ENCODE measurements at regions not wholly inside any gene's neighbourhood (a gene's known extent, or its start where the extent isn't known, plus 50 kb on each side); places are given as distances from the start of the nearest gene placed in this dataset.

DNA sequence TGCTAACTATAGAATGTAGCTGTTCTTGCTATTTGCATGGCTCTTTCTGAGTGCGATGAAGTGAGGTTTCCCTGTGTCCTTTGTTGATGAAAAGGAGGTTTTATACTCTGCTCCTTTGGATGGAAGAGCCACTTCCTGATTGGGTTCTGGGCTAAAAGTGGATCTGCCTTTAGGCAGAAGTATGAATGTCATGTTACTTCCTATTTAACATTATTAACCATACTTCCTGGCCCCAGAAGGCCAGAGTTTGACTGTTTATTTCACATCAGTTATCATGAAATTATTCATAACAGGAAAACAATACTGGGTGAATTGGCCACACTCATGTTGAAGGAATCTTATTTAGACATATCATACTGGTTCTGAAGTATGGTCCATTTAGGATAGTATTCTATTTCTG, 386.2 kb downstream of the PCDH7 start:
- DNase-seq (ENCODE audit: low read depth) = no peak

- no peak for DNase-seq (ENCODE audit: low read depth)
Measured at GRCh38 chr4:31107362-31107761, 387.2 kb downstream of the PCDH7 start.

DNA sequence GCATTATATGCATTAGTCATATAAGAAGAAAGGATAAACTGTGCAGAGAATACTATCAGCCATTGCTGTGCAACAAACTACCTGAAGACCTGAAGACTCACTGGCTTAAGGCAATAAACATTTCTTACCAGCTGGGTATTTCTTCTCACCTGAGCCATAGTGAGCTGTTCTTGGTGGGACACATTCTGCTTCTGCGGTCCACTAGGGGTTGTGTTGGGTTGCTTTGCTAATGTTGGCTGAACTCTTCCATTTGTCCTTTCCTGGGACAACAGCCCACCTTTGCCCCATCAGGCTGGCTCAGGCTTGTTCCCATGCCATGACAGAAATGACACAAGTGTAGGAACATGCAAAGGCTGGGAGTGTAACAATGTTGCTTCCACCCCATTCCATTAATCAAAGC, 388.6 kb downstream of the PCDH7 start:
- DNase-seq (ENCODE audit: low read depth) = no peak

DNA sequence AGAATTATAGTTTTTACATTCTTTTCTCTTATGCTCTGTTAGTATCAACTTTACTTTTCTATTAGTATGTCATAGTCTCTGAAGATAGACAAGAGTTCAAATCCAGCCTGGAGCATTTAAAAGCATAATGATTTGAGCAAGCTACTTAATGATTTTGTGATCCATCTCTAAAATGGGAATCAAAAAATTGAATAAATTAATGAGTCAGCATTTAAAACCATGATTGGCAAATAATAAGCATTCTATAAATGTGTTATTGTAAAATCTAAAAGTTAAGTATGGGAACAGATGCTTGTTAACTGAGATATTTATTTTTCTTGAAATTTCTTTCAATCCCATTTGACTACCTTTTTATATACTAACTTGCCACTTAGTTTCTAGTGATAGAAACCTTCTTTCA, 391.6 kb downstream of the PCDH7 start:
- no peak for DNase-seq (ENCODE audit: low read depth)

DNA sequence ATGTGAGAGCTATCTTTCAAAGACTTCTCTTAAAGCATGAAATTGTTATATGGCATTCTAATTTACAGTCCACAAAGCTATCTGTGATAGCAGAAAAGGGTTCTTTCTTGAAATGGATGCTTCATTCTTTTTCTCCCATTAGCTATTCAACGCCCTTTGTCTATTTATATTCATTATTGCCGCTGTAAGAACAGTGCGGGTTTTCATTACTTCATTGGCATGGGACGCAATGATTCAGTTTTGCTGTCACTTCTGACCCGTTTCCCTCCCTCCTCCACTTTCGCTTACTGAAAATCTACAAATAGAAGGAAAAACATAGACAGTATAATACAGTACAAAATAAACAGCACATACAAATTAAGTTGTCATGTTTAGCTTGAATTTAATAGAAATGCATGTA, 394.6 kb downstream of the PCDH7 start:
- DNase-seq (ENCODE audit: low read depth) = no peak

DNA sequence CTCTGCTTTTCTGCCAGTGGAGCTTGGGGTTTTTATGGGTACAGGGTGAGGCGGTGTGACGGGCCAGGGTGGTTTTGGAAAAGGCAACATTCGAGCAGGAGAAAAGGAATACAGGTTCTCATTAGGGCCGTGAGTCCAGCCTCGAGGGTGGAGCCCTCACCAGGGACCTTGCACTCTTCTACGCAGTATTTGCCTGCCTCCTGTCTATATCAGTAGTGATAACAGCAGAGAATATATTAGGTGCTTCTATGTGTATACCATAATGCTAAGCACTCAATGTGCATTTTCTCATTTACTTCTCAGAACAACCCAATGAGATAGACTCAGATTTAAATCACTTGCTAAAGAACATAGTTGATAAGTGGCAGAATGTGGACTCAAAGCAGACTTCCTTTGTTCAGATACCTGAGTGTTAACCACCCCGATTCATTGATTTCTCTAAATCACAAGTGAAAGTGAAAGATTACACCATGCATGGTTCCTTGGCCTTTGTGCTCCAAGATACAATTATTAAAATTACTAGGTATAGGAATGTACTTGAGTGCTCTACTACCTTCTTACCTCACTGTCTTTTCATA, 403.9 kb downstream of the PCDH7 start:
- no peak for DNase-seq (ENCODE audit: low read depth)

GRCh38 chr4:31125061-31125460, 404.9 kb downstream of the PCDH7 start:
- DNase-seq (ENCODE audit: low read depth) = no peak

GRCh38 chr4:31125496-31125895, 405.3 kb downstream of the PCDH7 start:
- no peak for DNase-seq (ENCODE audit: low read depth)

- DNase-seq (ENCODE audit: low read depth) = no peak
Measured at GRCh38 chr4:31126881-31127398, 406.8 kb downstream of the PCDH7 start.

GRCh38 chr4:31130930-31131329, 410.8 kb downstream of the PCDH7 start:
- DNase-seq (ENCODE audit: low read depth) = no peak

DNA sequence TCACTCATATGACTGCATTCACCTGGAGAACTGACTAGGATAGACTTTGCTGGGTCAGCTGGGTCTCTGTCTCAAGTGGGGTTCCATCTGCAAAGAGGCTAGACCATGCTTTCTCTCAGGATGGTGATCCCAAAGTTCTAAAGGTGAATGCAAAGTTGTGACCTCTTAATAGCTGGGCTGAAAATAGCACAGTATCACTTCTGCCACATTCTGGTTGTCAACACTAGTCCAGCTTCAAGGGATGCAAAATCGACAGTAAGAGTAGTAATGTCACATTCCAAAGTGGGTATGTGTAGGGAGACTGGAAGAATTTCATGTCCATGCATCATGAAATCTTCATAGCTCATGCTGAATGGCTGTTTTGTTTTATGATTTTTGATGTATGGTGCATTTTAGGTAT, 414.6 kb downstream of the PCDH7 start:
- no peak for DNase-seq (ENCODE audit: low read depth)

GRCh38 chr4:31139767-31140166, 419.6 kb downstream of the PCDH7 start:
- no peak for DNase-seq (ENCODE audit: low read depth)

GRCh38 chr4:31141095-31141831, 421.1 kb downstream of the PCDH7 start:
- DNase-seq (ENCODE audit: low read depth) = no peak

GRCh38 chr4:31141832-31142142, 421.6 kb downstream of the PCDH7 start:
- DNase-seq (ENCODE audit: low read depth) = no peak

DNA sequence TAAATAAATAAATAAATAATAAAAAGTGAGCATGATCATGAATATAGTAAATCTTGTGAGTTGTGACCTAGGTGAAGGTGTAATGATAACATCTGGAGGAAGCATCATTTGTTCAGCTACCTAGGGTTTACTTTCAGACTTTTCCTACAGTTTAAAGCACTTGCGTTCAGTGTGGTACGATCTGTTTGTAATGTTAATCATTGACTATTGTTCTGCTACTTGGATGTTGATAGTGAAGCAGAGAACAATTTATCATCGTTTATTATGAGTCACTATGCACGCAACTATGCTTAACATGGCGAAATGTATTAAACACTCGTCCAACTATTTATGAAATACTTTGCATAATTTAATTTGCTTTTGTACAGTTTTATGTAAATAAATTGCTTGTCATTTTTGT, 426.2 kb downstream of the PCDH7 start:
- no peak for DNase-seq (ENCODE audit: low read depth)

DNA sequence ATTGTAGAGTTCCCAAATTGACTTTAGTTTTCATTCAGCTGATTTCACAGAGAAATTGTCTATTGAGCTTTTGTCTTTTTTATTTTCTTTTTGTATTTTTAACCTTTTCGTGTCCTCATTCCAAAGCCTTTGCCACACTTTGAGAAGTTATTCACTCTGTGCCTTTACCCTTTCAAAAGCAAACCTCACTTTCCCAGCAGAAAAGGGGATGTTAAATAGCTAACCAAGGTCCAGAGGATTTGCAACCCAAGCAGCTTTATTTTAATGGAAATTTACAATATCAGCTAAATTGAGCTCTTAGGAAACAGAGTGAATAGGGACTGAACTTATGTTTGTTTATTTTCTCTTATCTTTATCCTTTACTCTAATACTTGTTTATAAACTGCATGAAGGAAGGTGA, 428.8 kb downstream of the PCDH7 start:
- no peak for DNase-seq (ENCODE audit: low read depth)

DNA sequence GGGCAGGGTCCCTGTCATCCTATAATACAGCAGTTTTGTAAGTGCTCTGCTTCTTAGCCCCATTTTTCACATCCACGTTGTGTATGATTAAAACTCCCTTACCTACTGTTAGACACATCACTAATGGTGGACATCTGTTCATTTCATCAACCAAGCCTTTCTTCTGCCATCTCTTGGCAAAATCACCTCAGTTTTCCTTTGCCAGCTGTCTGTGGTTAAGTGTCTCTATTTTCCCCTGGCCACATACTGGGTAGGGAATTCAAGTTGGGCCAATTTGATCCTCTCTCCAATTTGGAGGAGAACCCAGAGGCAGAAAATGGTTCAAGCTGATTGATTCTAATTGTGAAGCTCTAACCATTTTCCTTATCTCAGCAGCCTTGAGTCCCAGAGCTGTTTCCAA, 436.1 kb downstream of the PCDH7 start:
- DNase-seq (ENCODE audit: low read depth) = no peak

- DNase-seq (ENCODE audit: low read depth) = no peak
Measured at GRCh38 chr4:31160146-31160545, 440.0 kb downstream of the PCDH7 start.

GRCh38 chr4:31169846-31170245, 449.7 kb downstream of the PCDH7 start:
- no peak for DNase-seq (ENCODE audit: low read depth)

DNA sequence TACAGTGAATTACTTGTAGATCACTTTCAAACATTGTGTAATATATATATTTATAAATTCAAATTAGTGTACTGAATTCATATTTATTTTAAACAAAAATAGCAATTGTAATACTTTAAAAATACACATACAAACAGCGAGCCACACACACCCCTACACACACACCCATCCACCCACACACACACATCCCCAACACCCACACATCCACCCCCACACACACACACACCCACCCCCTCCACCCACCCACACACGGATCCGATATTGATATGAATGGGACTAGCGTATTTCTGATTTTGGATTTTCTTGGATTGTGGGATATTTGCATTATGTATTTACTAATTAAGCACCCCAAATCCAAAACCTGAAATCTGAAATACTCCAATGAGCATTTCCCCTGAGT, 451.2 kb downstream of the PCDH7 start:
- DNase-seq (ENCODE audit: low read depth) = no peak

DNA sequence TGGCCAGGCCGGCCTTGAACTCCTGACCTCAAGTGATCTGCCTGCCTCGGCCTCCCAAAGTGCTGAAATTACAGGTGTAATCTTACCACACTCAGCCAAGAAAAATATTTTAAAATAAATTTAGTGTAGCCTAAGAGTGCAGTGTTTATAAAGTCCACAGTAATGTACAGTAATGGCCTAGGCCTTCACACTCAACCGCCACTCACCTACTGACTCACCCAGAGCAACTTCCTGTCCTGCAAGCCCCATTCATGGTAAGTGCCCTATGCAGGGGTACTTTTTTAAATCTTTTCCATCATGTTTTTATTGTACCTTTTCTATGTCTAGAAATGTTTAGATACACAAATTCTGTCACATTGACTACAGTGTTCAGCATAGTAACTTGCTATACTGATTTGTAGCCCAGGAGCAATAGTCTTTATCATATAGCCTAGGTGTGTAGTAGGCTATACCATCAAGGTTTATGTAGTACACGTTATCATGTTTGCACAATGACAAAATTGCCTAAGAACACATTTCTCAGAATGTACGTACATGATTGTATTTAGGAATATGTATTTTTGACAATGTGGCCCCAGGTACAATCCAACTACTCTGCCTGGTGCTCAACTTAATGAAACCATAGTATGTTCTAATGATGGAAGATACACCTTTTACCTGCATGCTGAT, 455.2 kb downstream of the PCDH7 start:
- DNase-seq (ENCODE audit: low read depth) = no peak

- DNase-seq (ENCODE audit: low read depth) = no peak
Measured at GRCh38 chr4:31183256-31183655, 463.1 kb downstream of the PCDH7 start.

GRCh38 chr4:31185014-31185585, 464.9 kb downstream of the PCDH7 start:
- DNase-seq (ENCODE audit: low read depth) = no peak

All from activated T-cell treated with anti-CD3 and anti-CD28 coated beads for 48 hours (primary cell).